ENCODE measurements at regions not wholly inside any gene's neighbourhood (a gene's known extent, or its start where the extent isn't known, plus 50 kb on each side); places are given as distances from the start of the nearest gene placed in this dataset.

- TF ChIP-seq CTCF (optimal IDR thresholded peaks at IDR 0.05 in 1 of 3, IDR thresholded peaks at IDR 0.05 in 1 of 3, conservative IDR thresholded peaks at IDR 0.05 in 1 of 3; ENCODE audit: extremely low read depth in 1 of 3, insufficient read depth in 2 of 3, low read length in 3 of 3) (no peak), EZH2 (IDR thresholded peaks at IDR 0.05; ENCODE audit: low read length) (no peak)
These were observed 1259.0 kb upstream of the NUDT12 start for GRCh38 chr5:104821606-104822005.
